D721Med (cell line): ENCODE measurements at regions not wholly inside any gene's neighbourhood (a gene's known extent, or its start where the extent isn't known, plus 50 kb on each side); places are given as distances from the start of the nearest gene placed in this dataset.

Experiments used
- DNase-seq: peaks from one replicate; pipeline ENCODE4 v3.0.0; 2011; ENCODE audit warnings: low spot score; ENCODE audit not compliant: insufficient read length
- FAIRE-seq: peaks from 2 replicates; lab custom pipeline; 2011; peaks lifted over from hg19 to GRCh38; lab: Jason Lieb, UNC
- TF ChIP-seq, protein P1 (sequence below): IDR thresholded peaks from 2 replicates; pipeline ENCODE4 v1.5.1; 2012; ENCODE audit warnings: mild to moderate bottlenecking, control low read depth; ENCODE audit not compliant: insufficient read depth; ENCODE audit errors: missing control alignments

GRCh38 chr2:83744855-83745254, 714.2 kb downstream of the SUCLG1 start:
- no peak for FAIRE-seq
- TF ChIP-seq, protein P1, sequence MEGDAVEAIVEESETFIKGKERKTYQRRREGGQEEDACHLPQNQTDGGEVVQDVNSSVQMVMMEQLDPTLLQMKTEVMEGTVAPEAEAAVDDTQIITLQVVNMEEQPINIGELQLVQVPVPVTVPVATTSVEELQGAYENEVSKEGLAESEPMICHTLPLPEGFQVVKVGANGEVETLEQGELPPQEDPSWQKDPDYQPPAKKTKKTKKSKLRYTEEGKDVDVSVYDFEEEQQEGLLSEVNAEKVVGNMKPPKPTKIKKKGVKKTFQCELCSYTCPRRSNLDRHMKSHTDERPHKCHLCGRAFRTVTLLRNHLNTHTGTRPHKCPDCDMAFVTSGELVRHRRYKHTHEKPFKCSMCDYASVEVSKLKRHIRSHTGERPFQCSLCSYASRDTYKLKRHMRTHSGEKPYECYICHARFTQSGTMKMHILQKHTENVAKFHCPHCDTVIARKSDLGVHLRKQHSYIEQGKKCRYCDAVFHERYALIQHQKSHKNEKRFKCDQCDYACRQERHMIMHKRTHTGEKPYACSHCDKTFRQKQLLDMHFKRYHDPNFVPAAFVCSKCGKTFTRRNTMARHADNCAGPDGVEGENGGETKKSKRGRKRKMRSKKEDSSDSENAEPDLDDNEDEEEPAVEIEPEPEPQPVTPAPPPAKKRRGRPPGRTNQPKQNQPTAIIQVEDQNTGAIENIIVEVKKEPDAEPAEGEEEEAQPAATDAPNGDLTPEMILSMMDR: no peak
- DNase-seq: no peak

GRCh38 chr2:83742117-83742782, 716.8 kb downstream of the SUCLG1 start:
- DNase-seq (no peak), FAIRE-seq (no peak)
- TF ChIP-seq, protein P1: no peak

DNA sequence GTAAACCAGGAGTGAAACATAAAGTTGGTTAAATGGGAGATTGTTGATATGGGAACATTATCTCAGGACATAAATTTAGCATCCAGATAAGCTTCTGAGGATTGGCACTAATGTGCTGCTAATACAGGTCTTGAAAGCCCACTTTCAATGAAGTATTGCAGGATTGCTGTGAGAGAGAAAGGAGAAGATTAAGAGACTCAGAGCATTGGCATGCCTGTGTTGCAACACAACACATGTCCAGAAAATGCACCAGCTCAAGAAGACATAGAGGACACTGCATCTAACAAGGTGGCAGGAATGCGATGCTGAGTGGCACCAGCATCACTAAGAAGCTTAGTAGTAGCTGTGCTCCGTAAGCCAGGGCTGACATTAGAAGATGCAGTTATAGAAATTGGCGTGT, 728.9 kb downstream of the SUCLG1 start:
- no peak for FAIRE-seq
- no peak for DNase-seq
- TF ChIP-seq, protein P1: no peak

DNA sequence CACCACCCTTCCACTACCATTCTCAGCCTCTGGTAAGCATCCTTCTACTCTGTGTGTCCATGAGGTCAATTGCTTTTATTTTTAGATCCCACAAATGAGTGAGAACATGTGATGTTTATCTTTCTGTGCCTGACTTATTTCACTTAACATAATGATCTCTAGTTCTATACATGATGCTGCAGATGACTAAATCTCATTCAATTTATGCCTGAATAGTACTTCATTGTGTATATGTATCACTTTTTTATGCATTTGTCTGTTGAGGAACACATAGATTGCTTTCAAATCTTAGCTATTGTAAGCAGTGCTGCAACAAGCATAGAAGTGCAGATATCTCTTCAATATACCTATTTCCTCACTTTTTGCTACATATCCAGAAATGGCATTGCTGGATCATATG, 733.3 kb downstream of the SUCLG1 start:
- DNase-seq (no peak), FAIRE-seq (no peak)
- TF ChIP-seq, protein P1: no peak

GRCh38 chr2:83705146-83705545, 753.9 kb downstream of the SUCLG1 start:
- no peak for FAIRE-seq
- no peak for DNase-seq
- TF ChIP-seq, protein P1: no peak

- TF ChIP-seq, protein P1: no peak
- FAIRE-seq (no peak), DNase-seq (no peak)
These were observed 755.5 kb downstream of the SUCLG1 start for GRCh38 chr2:83703598-83703997.

GRCh38 chr2:83696838-83697237, 762.2 kb downstream of the SUCLG1 start:
- no peak for DNase-seq
- no peak for FAIRE-seq
- TF ChIP-seq, protein P1: no peak
